RPMI7951 (cell line): ENCODE measurements at regions not wholly inside any gene's neighbourhood (a gene's known extent, or its start where the extent isn't known, plus 50 kb on each side); places are given as distances from the start of the nearest gene placed in this dataset.
"Not testable (repeated sequence)": the region's sequence is repeated elsewhere in the genome, so short reads cannot be mapped to it uniquely, and the experiment has no call there.

Experiments used
- DNase-seq: peaks from one replicate; pipeline ENCODE4 v3.0.0-alpha.2; 2012; ENCODE audit warnings: low read depth

- DNase-seq, result no peak
Measured at GRCh38 chr13:79919091-79919490, 421.8 kb downstream of the SPRY2 start.

DNA sequence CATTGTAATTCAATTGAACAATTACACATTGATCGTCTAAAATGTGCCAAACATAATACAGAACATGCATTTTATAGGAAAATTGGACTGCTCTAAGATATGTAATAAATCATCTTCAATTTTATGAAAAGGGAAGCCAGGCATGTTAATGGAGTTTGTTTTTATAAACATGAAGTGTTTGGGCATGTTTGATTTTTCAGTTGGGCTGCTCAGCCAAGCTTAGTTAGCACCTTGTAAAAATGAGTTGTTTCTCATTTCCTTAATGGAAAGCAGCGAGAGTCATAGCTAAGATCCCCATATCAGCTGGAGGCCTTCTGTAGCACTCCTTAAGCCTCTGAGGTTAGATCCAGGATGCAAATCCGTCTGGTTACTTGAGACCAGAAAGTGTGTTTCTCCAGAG, 422.3 kb downstream of the SPRY2 start:
- no peak for DNase-seq

DNA sequence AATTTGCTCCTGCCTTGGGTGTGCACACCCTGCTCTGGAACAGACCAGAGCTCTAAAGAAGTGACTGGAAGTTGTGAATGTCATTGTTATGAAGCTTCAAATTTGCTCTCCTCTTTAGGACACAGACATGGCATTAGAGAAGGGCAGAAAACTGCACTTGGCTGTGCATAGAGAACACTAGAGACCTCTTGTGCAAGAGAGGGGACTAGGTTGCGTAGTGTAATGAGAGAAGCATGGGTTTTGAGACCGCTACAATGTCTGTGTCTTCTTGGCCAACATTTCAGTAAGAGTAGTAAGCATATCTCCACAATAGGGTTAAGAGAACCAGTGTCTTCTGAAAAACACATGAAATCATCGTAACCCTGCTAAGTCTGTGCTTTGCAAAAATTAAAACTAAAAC, 423.3 kb downstream of the SPRY2 start:
- DNase-seq, result no peak

DNA sequence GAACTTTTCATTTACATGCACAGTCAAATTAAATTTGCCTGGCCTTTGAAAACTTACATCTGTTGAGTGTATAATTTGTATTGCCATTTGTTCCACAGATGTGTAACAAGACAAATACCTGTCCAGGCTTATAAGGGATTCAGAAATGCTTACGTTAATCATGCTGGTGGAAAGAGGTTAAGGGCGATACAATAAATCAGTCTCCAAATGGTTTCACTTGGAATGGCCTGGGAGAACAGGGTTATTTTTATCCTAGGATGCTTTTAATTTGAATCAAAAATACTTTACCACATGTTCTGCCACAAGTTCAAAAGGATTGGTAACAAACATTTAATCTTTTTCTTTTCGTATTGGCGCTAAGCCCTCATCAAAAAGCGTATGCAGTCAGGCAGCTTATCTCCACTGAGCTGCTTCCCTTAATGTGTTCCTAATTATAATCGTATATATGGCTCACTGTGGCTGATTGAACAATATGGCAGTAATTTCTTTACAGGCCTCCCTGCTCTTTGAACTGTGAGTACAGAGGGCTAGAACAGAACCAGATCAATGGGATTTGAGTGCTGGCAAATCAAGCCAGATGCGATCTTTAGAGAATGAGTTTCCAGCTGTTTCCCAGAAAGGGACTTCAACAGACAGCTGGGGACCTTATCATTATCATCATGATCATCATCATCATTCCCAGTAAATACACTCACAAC, 425.7 kb downstream of the SPRY2 start:
- DNase-seq, result peak; percentile 58

GRCh38 chr13:79913141-79913827, 427.6 kb downstream of the SPRY2 start:
- no peak for DNase-seq

GRCh38 chr13:79912403-79912802, 428.5 kb downstream of the SPRY2 start:
- DNase-seq, result no peak

DNA sequence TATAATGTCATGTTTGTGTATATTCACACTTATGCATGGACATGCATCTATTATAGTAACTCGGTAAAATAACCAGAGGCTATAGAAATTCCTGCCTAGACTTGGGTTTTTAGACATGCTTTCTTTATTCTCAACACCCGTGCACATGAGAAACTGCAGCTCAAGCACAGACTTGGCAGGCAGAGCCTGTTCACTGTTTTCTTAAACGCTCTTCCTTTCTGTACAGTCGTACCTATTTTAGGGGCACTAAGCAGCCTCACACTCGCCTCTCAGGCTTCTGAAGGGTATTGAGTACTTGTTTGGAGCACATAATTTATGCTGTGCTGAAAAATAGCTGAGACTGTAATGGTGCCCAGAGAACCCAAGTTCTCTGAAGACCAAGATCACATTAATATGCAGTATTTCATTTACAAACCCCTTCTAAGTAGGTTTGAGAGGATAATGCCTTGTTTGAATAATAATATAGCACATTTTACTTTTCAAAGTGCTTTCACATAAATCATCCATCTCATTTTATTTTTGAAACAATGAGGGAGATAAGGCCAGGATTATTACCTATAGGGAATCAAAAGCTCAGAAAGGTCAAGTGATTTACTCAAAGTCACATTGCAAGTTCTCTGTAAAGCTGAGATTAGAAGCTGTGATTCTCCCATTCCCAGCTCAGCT, 429.9 kb downstream of the SPRY2 start:
- no peak for DNase-seq

DNA sequence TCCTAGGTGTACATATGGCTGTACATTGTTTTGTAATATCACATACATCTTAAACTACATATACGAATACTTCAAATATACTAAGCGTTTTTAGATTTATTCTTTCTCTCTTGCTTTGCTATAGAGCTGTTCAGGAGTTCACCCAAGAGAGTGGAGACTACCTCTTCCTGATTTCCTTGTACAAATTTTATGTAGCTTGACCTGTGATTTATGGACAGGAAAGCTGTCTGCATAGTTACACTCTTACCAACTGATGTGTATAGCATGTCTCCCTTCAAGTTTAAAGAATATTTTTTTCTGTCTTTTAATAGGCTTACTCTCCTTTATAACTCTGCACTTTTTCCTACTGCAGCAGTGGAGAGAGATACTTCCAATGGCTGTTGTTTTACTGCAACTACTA, 428.7 kb downstream of the NDFIP2 start:
- no peak for DNase-seq

DNA sequence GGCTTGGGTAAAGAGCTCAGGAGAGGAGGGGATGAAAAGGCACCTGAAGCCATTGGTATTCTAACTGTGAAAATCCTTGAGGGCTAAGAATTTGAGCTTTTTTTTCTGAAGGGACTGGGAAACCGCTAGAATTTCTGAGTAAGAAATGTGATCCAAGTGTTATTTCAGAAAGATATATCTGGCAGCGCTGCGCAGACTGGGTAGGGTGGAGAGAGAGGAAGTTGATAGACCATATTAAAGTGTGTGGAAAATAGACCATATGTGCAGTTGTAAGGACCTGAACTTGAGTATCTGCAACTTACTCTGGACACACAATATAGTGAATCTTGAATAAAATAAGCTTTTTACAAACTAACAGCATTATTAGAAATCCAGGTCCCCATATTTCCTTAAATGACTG, 427.4 kb downstream of the NDFIP2 start:
- DNase-seq, result no peak

DNA sequence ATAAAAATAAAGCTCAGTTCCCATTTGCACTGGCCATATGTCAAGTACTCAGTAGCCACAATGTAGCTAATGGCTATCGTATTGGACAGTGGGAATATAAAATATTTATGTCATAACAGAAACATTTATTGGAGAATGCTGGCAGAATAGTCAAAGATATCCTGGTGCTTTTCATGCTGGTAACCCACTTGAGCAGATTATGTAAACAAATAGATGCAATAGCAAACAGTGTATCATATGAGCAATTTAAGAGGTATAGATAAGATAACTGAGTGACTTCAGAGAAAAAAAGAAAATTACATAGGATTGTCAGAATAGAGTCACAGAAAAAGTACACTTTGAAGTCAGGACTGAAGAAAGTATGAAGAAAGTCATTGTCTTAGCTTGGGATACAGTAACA, 426.6 kb downstream of the NDFIP2 start:
- DNase-seq, result no peak

DNA sequence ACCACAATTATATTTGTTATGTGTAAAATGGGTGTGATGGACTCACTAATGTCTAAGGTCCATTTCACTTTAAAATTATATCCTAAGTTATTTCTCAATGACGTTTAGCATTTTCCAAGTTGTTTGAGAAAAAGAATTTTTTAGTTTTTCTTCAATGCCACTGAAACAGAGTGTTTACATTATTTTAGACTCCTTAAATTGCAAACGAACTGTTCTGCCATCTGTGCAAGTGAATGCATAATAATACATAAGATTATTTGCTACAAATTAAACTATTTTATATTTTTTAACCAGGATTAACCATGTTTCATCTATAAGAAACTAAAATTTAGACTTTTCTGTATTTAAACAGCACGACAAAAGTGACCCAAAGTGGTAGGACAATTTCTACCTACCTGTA, 425.4 kb downstream of the NDFIP2 start:
- no peak for DNase-seq

- DNase-seq, result no peak
Measured at GRCh38 chr13:79905018-79905417, 424.1 kb downstream of the NDFIP2 start.

- no peak for DNase-seq
Measured at GRCh38 chr13:79904581-79904980, 423.6 kb downstream of the NDFIP2 start.

- DNase-seq, result peak; percentile 86
Measured at GRCh38 chr13:79901336-79901735, 420.4 kb downstream of the NDFIP2 start.

DNA sequence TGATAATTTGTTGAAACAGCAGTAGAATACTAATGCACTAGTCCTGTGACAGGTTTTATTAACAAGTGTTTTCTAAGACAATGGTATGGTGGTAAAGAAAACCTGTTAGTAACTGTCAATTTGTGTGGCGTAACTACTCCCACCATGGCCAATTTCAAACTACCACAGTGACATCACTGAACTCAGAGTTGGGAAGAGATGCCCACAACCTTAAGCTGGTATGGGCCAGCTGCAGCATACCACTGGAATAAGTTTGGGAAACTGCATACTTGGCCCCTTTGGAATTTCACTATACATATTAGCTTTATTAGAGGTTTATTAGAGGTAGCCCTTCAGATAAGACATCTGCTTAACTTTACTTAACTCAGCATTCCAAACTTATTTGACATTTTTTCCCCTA, 419.4 kb downstream of the NDFIP2 start:
- DNase-seq, result no peak

DNA sequence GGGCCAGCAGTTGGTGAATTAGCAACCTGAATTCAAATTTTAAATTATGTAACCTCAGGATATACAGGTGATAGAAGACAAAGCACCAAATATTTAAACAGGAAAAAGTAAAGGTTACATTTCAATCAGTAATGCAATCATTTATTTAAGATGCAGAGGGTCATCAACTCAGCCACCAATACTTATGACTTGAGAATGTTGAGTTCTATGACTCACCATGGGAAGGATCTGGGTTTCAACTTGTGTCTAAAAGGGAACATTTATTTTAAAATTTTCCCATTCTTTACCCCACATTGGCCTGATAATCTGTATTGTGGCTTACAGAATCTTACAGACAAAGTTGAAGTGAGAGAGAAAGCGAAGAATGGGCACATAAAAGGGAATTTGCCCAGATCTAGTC, 418.0 kb downstream of the NDFIP2 start:
- DNase-seq, result no peak

DNA sequence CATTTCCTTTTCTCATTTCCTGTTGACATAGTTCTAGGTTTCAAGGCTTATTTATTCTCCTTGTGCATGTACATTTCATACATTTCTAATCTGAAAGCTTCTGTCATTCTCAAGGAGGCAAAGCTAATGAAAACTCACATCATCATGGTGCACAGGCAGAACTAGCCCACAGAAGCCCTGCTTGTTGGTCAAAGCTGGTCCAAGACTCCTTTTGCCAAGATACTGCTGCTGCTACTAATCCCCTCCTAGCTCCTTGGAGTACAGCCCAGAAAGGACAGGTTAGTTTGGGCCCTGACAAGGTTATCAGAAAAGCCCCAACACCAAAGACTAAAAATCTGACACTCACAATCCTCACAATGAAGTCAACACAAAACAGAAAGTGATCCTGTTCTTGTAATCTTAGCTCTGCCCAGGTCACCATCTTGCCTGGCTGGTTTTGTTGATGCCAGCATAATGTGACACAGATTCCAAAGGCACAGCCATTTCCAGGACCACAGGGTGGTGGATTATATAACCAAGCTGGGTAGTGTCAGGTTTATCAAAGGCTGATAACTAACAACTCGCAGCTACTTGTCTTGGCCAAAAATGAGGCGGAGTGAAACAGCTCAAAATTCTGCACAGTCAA, 417.4 kb downstream of the NDFIP2 start:
- DNase-seq, result no peak

GRCh38 chr13:79896851-79897250, 415.9 kb downstream of the NDFIP2 start:
- DNase-seq, result no peak

DNA sequence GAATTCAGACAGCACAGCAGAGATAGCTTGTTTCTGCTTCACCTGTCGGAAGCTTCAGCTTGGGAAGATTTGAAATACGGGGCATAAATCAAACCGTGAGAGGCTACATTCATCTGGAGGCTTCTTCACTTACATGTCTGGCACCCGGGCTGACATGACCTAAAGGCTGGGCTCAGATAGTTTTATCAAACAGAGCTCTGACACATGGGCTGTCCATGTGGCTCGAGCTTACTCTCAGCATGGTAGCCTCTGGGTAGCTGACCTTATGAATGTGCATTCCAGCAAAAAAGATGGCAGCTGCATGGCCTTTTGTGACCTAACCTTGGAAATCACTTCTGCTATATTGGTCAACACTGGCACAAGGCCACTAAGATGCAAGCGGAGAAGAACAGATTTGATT, 414.5 kb downstream of the NDFIP2 start:
- no peak for DNase-seq

DNA sequence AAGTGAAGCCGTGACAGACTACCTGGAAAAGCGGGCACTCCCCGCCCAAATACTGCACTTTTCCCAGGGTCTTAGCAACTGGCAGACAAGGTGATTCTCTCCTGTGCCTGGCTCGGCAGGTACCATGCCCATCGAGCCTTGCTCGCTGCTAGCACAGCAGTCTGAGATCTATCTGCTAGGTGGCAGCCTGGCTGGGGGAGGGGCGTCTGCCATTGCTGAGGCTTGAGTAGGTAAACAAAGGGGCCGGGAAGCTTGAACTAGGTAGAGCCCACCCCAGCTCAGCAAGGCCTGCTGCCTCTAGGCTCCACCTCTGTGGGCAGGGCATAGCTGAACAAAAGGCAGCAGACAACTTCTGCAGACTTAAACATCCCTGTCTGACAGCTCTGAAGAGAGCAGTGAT, 406.3 kb downstream of the NDFIP2 start:
- DNase-seq, result not testable (repeated sequence)

DNA sequence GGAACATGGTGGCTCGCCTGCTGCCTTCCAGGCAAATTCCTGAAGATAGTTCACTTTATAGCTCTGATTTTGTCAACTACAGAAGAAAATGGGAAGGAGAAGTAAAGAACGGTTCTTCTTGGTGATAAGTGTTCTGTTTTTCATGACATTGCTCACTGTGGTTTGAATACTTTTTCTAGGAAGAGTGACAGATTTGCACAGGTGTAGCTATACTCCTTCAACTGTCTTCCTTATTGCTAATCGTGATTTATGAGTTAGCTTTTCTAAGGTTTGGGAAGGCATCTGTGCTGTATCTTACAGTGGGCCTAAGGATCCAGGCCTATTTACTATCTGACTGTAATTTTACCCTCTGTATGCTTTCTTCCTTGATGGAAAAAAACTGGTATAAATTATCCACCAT, 405.6 kb downstream of the NDFIP2 start:
- DNase-seq, result no peak

DNA sequence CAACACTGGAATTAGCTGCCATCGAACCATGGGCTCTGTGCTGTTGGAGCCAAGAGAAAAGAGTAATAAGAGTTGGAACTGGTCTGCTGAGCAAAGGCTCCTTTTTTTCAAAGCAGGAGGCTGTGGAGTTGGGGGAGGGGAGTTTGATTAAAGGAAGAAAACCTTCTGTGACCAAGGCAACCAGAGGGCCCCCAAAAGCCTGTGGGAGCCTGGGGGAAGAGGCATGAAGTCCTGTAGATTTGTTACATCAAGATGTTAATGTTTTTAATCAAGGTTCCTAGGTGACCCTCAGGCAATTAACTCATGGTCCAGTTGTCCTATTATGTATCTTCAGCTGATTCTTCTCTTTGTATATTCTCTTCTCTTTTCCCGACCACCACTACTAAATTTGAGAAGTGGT, 403.9 kb downstream of the NDFIP2 start:
- no peak for DNase-seq

DNA sequence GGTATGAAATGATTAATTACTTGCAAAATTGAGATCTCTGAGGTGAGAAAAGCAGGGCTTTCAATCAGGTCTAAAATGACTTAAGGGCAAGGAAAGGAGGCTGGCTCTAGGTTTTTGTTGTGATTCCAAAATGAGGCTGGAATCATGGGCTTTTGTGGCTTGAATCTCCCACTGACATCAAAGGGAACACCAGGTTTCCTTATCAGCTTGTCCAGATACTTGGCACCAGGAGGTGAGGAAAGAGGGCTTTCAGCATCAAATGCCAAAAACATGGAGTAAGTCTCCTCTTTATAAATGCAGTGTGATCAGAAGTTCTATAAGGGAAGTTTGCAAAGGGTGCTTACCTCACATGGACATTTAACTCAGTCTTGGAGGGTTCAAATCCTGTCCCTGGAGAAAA, 402.3 kb downstream of the NDFIP2 start:
- no peak for DNase-seq
